ENCODE measurements at regions not wholly inside any gene's neighbourhood (a gene's known extent, or its start where the extent isn't known, plus 50 kb on each side); places are given as distances from the start of the nearest gene placed in this dataset.

DNA sequence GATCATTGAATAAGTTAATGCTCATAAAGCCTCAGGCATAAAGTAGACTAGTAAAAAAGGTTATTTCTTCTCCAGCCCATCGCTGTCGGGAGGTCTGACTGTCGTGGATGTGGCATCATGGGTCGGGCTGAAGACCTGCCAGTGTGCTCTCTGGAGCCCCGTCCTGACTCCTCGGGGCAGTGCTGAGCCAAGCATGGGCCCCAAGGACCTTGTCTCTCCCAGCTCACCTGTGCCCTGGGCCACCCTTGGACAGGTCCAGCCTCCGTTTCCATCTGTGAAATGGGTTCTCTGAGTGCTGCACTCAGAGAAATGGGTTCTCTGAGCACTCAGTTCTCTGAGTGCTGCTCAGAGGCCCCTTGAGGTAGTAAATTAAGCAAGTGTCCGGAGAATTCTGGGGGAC, 269.0 kb downstream of the GADD45G start:
- TF ChIP-seq CTCF (IDR thresholded peaks at IDR 0.05; ENCODE audit: low read depth, low read length) (no peak), MYC (IDR thresholded peaks at IDR 0.05; ENCODE audit: low read depth, low read length) (no peak)
